HT-29 (cell line): ENCODE measurements at regions not wholly inside any gene's neighbourhood (a gene's known extent, or its start where the extent isn't known, plus 50 kb on each side); places are given as distances from the start of the nearest gene placed in this dataset.
"Not testable (repeated sequence)": the region's sequence is repeated elsewhere in the genome, so short reads cannot be mapped to it uniquely, and the experiment has no call there.

Experiments used
- DNase-seq: peaks from one replicate; pipeline ENCODE4 v3.0.0-alpha.2; 2015; ENCODE audit warnings: low spot score

GRCh38 chr2:59882822-59883221 is 670.6 kb downstream of the BCL11A start:
- DNase-seq: no peak

DNA sequence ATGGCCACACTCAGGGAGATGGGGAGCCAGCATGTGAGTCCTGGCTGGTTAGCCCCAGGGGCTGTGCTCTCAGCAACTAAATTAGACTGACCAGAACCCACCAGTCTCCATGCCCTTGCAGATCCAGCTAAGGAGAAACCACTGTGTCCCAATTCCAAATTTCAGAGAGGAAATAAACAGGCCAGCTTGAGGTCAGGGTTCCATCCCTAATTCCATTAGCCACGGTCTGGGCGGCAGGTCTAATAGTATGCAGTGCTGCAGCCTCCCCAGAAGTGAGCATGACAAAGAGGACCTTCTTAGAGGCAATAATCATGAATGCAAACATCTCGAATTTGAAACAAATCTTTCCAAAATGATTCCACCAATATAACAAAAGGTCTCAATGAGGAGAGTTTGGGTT is 671.2 kb downstream of the BCL11A start:
- DNase-seq: no peak

GRCh38 chr2:59881218-59881617 is 672.2 kb downstream of the BCL11A start:
- DNase-seq: no peak

GRCh38 chr2:59879700-59880131 is 673.7 kb downstream of the BCL11A start:
- DNase-seq: no peak

DNA sequence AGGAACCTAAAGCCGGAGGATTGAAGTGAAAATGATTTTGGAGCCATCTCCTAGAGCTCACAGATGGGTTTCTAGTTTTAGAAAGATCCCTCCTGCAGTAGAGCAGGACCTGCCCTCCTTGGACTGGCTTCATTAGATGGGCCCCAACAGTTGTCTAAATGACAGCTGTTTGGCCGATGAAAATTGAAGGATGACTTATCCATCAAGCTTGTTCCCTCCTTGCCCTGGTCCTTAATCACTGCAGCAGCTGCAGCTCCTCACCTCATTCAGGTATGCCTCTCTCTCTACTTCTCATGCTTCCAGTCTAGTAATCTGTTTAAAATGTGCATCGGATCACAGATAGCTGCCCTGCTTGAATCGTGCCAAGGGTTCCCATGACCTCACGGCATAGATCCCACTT is 677.6 kb downstream of the BCL11A start:
- no peak for DNase-seq

DNA sequence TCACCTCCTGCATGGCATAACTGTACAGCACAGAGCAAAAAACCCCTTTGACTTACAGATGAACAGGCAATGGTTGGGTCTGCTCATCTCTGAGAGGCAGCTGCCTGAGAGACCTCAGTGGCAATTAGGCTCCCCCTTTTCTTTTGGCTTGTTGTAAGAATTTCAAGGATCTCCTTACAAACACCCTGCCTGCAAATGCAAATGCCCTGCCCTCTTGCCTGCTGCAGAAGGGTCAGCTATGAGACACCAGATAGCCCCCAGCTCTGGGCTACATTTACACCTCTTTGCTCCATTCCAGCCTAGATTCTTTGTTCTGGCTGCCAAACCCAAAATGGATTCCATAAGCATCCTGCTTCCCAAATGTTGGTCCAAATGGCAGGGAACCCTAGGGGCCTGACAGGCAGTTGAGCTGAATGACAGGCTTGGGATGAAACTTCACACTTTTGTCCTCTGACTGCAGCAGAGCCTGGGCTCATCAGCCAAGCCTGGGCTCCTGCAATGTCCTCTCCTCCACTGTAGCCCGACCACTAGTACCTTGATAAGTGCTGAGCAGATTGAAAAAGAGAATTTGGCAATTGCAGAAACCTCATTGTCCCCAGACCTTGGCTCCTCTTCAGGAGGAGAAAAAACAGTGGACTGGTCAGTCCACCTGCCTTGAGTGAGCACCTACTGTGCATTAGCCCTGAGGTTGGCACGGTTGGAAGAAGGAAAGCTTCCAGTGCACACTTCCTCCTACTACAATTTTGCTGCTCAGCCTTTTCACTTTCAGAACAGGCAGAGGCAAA is 678.3 kb downstream of the BCL11A start:
- no peak for DNase-seq

DNA sequence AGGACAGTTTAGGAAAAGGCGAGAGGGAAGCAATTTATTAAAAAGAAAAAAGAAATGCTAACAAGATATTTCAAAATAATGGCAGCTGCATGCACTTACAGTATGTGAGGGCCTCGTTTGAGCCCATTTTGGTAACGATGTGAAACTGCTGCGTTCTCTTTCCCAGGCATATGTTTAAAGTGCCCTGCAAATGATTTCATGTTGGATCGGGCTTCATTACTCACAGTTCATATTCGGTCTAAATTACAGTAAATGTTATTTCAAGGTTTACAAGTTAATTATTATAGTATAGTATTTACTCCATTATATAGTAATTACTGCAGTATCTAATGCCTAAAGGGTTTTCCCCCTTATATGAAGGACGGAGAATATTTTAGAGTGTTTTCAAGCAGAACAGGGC is 679.1 kb downstream of the BCL11A start:
- no peak for DNase-seq

DNA sequence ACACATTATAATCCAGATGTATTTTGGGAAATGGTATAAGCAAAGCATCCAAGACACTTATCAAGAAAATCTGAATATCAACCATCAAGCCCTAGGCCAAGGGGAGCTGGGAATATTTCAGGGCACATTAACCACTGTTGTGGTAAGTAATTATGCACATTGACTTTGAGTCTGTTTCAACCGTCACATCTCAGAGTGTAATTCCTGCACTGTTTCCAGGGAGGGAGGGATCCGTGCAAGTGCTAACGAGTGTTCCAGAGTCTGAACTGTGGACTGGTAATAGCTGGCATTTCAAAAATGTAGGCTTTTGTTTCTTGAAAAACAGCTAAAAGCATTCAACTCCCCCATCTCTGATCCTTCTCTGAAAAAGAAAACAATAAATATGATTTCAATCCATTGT is 681.6 kb downstream of the BCL11A start:
- no peak for DNase-seq

DNA sequence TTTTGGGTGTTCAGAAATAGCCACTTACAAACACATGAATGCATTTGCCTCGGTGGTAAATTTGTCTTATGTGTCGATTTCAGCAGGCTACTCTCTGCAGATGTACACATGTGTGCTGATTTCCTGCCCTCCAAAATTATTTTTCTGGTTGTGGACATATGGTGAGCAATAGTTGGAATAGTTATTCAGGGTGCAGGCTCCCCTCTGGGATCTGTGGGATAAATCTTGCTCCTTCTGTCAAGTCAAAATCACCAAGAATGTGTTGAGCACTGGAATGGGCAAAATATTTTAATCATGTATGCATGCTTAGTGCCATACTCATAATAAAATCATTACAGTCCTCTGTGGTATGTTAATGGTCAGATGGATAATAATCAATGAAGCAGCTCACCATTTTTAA is 684.5 kb downstream of the BCL11A start:
- no peak for DNase-seq

DNA sequence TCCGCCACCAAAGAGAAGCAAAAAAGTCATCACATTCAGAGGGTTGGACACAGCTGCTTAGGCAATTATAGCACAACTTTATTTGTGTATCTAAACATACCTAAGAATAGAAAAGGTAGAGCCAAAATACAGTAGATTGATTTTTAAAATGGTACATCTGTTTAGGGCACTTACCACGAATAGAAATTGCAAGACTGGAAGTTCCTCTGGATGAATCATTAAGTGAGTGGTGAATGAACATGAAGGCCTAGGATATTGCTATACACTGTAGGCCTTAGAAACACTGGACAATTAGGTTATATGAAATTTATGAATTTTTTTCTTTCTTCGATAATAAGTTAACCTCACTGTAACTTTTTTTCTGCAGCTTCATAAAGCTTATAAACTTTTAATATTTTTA is 687.0 kb downstream of the BCL11A start:
- DNase-seq: no peak

GRCh38 chr2:59858540-59858939 is 694.9 kb downstream of the BCL11A start:
- DNase-seq: no peak

DNA sequence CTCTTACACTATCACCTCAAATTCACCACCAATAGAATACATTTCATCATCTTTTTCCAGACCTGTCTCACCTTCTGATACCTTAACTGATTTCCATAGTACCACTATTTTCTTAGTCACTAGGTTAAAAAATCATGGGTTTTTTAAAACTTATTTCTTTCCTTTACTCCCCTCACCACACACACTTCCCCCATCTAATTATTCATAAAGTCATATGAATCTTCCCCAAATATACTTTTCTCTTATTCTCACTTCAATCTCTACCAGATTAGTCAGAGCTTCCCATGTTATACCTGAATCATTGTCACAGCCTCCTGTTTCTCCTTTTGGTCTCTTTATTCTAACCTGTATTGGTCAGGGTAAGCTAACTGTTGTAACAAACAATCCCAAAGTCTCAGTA is 696.3 kb downstream of the BCL11A start:
- DNase-seq: no peak

DNA sequence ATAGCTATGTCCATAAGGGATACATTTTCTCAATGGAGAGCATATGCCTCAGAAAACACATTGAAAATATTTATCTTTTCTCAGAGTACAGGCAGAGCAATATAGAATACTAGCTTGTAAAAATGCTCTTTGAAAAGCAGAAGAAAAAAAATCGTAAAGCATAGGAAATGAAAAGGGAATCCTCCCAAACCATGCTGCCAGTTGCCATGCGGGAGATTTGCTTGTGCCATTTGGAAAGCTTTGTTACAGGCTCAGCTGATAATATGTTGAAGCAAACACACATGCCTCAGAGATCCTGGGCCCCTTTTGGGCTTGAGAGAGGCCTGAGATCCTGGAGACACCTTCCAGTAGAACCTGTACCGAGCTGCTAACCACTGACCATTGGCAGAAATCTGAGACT is 697.1 kb downstream of the BCL11A start:
- no peak for DNase-seq

DNA sequence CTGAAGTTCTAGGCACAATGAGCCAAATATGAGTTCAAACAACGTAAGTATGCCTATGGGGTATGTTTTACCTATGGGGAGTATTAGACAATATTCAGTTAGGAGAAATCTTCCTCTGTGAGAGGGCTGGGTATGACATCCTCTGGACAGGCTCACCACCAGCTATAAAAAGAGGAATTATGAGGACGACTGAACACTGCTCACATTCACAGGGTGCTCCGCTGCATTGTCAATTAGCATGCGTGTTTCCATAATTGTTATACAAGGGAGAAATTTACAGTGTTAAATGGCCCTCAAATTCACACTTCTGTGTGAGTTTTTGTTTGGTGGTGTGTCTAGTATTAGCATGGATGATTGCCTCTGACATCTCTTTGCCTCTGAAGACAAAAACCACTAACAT is 700.4 kb downstream of the BCL11A start:
- no peak for DNase-seq

DNA sequence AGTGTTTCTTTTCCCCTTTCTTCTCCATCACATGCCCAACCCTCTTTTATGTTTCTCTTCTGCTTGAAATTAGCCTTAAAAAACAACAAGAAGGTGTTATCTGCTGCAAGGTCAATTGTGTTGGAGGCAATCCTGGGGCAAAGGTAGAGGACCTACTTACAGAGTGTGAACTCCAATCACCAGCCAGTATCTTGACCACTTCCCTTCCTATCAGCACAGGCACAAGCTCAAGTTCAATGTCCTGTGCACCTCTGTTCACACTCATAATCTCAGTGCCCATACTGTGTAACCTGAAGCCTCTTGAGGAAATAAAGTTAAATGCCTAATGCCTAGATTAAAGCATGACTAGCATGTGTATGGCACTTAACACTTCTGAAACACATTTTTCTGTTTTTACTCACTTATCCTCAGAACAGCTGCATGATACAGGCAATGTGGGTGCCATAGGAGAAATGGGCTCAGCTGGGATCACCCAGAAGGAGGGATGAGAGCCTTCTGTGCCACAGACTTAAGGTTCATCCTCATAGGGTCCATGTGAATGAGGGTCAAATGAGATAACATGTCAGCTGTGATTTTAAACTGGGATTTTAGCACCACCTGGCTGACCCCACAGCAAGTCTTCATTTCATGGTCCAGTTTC is 701.5 kb downstream of the BCL11A start:
- DNase-seq: no peak

DNA sequence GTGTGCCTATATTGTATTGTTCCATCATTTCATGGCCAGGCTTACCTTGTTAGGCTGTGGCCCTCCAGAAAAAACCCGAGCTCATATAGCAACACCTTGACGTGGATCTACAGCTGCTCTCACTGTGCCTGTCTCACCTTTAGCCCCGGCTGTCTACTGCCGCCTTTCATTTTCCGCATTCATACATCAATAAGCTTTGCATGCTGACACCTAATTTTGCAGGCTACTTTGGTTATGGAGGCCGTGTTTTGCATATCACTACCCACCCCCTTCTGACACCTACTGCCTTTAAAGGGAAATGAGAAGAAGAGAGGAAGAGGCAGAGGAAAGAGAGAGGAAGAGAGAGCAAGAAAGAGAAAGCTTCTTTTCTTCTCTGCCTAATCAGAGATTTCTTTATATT is 702.9 kb downstream of the BCL11A start:
- no peak for DNase-seq

GRCh38 chr2:59833941-59834340 is 719.5 kb downstream of the BCL11A start:
- DNase-seq: no peak

- no peak for DNase-seq
These were observed 722.9 kb downstream of the BCL11A start for GRCh38 chr2:59830601-59831000.

- DNase-seq: no peak
These were observed 725.8 kb downstream of the BCL11A start for GRCh38 chr2:59827677-59828076.

- DNase-seq: no peak
These were observed 727.3 kb downstream of the BCL11A start for GRCh38 chr2:59826177-59826576.

GRCh38 chr2:59824314-59824713 is 729.1 kb downstream of the BCL11A start:
- DNase-seq: no peak

DNA sequence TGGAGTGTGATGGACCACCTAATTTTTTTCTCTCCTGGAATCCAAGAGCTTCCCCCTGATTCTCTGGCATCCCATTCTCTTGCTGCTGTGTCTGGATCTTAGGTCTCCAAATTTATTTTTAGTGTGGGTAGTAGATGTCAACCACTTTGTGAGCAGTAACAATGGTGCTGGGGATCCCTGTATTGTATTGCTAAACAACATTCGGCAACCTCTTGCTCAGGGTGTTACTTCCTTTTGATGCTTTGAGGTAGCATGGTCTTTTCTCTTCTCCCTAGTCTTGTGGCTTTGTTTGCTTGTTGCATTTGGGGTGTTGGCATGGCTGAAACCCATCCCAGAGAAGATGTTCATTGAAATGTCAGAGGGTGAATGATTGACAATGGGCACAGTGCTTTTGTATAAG is 737.4 kb downstream of the BCL11A start:
- no peak for DNase-seq

DNA sequence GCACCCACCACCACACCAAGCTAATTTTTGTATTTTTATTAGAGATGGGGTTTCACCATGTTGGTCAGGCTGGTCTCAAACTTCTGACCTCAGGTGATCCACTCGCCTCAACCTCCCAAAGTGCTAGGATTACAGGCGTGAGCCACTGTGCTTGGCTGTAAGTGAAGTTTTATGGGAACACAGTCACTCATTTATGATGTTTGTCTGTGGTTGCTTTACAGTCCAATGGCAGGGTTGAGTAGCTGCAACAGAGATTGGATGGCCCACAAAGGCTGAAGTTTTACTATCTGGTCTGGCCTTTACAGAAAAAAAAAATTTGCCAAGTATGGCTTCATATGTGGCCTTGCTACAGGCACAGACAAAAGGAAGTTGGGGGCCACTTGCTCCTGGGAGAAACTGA is 743.2 kb downstream of the BCL11A start:
- DNase-seq: not testable (repeated sequence)

- no peak for DNase-seq
These were observed 747.0 kb downstream of the BCL11A start for GRCh38 chr2:59806486-59806885.
